ENCODE measurements at regions not wholly inside any gene's neighbourhood (a gene's known extent, or its start where the extent isn't known, plus 50 kb on each side); places are given as distances from the start of the nearest gene placed in this dataset.

DNA sequence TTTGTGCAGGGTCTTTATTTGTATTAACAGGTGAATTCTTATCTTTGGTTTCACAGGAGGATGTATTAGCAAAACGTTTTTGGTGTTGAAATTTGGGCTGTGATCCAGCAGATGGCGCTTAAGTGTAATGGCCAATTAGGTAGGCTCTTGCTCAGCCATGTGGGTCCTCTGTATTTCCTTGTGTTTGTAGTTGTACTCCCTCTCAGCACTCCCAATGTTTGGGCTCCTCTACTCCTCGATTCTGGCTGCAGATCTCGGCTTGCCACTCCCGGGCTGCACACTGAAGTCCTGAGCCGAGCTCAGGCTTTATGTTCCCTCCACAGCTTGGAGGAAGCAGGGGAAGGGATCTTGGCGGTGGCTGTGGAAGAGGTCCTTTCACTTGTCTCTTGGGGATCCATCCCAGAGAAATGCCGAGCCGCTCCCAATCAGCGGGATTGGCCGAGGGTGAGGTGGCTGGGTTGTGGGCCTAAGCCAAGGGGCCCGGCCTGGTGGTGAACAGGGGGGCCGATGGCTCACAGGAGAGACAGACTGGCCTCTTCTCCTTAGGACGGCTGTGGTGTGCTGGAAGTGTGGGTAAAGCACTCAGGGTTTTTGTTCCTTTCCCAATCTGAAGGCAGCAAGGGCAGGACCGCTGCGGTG lies 133.7 kb downstream of the AEBP2 start:
- TF ChIP-seq, protein P1, sequence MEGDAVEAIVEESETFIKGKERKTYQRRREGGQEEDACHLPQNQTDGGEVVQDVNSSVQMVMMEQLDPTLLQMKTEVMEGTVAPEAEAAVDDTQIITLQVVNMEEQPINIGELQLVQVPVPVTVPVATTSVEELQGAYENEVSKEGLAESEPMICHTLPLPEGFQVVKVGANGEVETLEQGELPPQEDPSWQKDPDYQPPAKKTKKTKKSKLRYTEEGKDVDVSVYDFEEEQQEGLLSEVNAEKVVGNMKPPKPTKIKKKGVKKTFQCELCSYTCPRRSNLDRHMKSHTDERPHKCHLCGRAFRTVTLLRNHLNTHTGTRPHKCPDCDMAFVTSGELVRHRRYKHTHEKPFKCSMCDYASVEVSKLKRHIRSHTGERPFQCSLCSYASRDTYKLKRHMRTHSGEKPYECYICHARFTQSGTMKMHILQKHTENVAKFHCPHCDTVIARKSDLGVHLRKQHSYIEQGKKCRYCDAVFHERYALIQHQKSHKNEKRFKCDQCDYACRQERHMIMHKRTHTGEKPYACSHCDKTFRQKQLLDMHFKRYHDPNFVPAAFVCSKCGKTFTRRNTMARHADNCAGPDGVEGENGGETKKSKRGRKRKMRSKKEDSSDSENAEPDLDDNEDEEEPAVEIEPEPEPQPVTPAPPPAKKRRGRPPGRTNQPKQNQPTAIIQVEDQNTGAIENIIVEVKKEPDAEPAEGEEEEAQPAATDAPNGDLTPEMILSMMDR (IDR thresholded peaks at IDR 0.05), result peak in 1 of 2 experiments; percentile 21
- Histone ChIP-seq H3K4me1 (peaks cover 0 to 57% (median 10%) of the 10 kb centered on the region in 4 donors), H3K4me3 (no peak overlapping the region), H3K27ac (peak overlapping the region in 1 of 2 donors; percentile 9), H3K27me3 (no peaks in the 10 kb centered on the region), H3K9me3 (no peaks in the 10 kb centered on the region), H3K36me3 (no peaks in the 10 kb centered on the region)
- intact Hi-C loops (cut with DNase I; ENCODE audit: low total_unique reads), result no loop called here
- peak in 1 of 2 donors; percentile 66 for DNase-seq

- DNase-seq, result peak in 1 of 2 donors; percentile 65
- Histone ChIP-seq H3K9me3 (no peaks in the 10 kb centered on the region), H3K4me1 (peaks cover 0 to 61% (median 10%) of the 10 kb centered on the region in 4 donors), H3K4me3 (no peak overlapping the region), H3K27me3 (no peaks in the 10 kb centered on the region), H3K27ac (peak overlapping the region in 1 of 2 donors; percentile 2), H3K36me3 (no peaks in the 10 kb centered on the region)
- TF ChIP-seq, protein P1 (IDR thresholded peaks at IDR 0.05), result no peak
- intact Hi-C loops (cut with DNase I; ENCODE audit: low total_unique reads), result no loop called here
Observed at GRCh38 chr12:19573866-19574265, 134.6 kb downstream of the AEBP2 start.

- H3K36me3 ChIP-seq, result no peaks in the 10 kb centered on the region
- H3K9me3 ChIP-seq, result no peaks in the 10 kb centered on the region
- no peak for DNase-seq
- peak overlapping the region in 1 of 2 donors; percentile 55 for H3K27ac ChIP-seq
- H3K4me1 ChIP-seq, result peaks cover 0 to 68% (median 11%) of the 10 kb centered on the region in 4 donors
- no peaks in the 10 kb centered on the region for H3K27me3 ChIP-seq
- TF ChIP-seq, protein P1 (IDR thresholded peaks at IDR 0.05), result no peak
- intact Hi-C loops (cut with DNase I; ENCODE audit: low total_unique reads), result no loop called here
- H3K4me3 ChIP-seq, result no peak overlapping the region
Observed at GRCh38 chr12:19574601-19575000, 135.3 kb downstream of the AEBP2 start.

GRCh38 chr12:19575337-19576243 lies 136.3 kb downstream of the AEBP2 start:
- H3K27ac ChIP-seq, result peak overlapping the region; percentile 3 to 55
- TF ChIP-seq, protein P1 (IDR thresholded peaks at IDR 0.05), result no peak
- H3K9me3 ChIP-seq, result no peaks in the 10 kb centered on the region
- DNase-seq, result peak in 1 of 2 donors; percentile 63
- H3K27me3 ChIP-seq, result no peaks in the 10 kb centered on the region
- no peak overlapping the region for H3K4me3 ChIP-seq
- H3K4me1 ChIP-seq, result peaks cover 0 to 72% (median 12%) of the 10 kb centered on the region in 4 donors
- H3K36me3 ChIP-seq, result no peaks in the 10 kb centered on the region
- intact Hi-C loops (cut with DNase I; ENCODE audit: low total_unique reads), result no loop called here

DNA sequence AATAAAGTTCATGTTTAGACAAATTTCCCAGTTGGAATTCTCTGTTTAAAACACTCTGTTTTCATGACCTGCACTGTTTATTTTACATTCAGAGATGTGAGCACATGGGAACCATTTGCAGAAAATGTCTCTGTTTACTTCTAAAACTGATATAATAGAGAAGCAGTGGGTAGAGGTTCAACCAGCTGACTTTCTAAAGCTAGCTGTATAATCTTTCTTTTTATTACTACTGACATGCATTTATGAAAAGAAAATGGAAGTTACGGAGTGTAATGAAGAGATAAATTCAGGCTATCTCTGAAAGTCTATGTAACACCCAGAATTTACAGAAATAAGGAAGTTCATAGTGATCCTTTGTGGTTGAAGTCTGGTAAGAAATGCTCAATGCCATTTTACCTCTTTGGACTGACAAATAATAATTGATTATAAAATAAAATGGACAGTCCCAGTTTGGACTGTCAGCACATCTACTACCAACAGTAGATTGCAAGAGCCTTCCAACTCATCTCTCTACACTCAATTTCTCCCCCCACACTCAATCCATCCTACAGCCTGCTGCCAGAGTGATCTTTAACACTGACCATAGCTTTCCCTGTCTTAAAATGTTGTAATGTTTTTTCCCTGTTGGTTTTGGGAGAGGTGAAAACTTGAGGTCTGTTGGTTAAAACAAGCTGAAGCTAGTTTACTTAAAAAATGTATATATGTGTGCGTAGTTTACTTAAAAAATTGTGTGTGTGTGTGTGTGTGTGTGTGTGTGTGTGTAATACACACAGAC lies 137.4 kb downstream of the AEBP2 start:
- TF ChIP-seq, protein P1 (IDR thresholded peaks at IDR 0.05), result no peak
- no peak overlapping the region for H3K4me3 ChIP-seq
- DNase-seq, result no peak
- H3K4me1 ChIP-seq, result peaks cover 0 to 72% (median 12%) of the 10 kb centered on the region in 4 donors
- intact Hi-C loops (cut with DNase I; ENCODE audit: low total_unique reads), result no loop called here
- no peaks in the 10 kb centered on the region for H3K36me3 ChIP-seq
- no peaks in the 10 kb centered on the region for H3K9me3 ChIP-seq
- peak overlapping the region in 1 of 2 donors; percentile 55 for H3K27ac ChIP-seq
- no peaks in the 10 kb centered on the region for H3K27me3 ChIP-seq
